ENCODE measurements at regions not wholly inside any gene's neighbourhood (a gene's known extent, or its start where the extent isn't known, plus 50 kb on each side); places are given as distances from the start of the nearest gene placed in this dataset.

DNA sequence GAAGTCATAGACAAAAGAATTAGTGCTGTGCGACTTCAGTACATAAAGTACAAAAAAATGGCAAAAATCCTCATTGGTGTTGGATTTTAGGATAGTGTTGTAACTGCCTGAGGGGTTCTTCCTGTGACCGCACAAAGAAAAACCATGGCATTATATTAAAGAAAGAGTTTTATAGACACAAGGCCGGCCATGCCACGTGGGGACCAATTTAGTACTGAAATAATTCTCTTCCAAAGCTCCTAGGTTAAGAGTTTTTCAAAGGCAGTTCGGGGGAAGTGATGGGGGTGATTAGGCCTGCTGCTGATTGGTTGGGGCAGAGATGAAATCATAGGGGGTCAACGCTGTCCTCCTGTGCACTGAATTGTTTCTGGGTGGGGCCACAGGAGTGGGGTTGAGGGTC is 150.9 kb upstream of the EEA1 start:
- no peak overlapping the region for H3K4me3 ChIP-seq (ENCODE audit: low read length)

DNA sequence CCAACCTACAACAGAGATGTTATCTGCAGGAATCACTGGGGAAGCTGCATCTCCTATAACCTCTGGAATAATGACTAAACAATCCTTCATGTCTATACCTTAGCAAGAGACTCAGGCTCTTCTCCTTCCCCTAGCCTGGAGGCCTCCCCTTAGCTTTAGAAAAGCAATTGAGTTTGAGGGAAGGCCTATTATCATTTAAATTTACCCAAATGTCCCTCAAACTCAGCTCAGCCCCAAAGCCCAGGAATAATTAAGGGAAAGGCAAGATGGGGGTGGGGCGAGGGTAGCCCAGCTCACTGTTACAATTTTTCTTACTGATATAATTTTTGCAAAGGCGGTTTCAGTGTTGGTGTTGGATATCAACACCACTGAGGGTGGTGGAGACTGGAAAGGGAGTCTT is 151.4 kb upstream of the EEA1 start:
- DNase-seq (ENCODE audit: low read depth, low spot score): peak; percentile 35
- H3K9me3 ChIP-seq (ENCODE audit: control insufficient read depth, insufficient read depth, low read length): no peaks in the 10 kb centered on the region
- no peak overlapping the region for H3K4me3 ChIP-seq (ENCODE audit: low read length)
- H3K36me3 ChIP-seq (ENCODE audit: control insufficient read depth, insufficient read depth, low read length): no peaks in the 10 kb centered on the region
- peak overlapping the region; percentile 74 for H3K27ac ChIP-seq (ENCODE audit: low read length)
- no CpG with 5 or more reads among the region's 2 CpGs for WGBS (ENCODE audit: insufficient coverage, insufficient read length)
- H3K27me3 ChIP-seq (ENCODE audit: control insufficient read depth, insufficient read depth, low read length): no peaks in the 10 kb centered on the region
- H3K4me1 ChIP-seq (ENCODE audit: control insufficient read depth, insufficient read depth, low read length): peaks cover 8% of the 10 kb centered on the region; the same call in 1 of the 2 replicates

More for the DNA sequence above, 150.9 kb upstream of the EEA1 start:
- Histone ChIP-seq H3K27ac (ENCODE audit: low read length) (peak overlapping the region; percentile 74), H3K36me3 (ENCODE audit: control insufficient read depth, insufficient read depth, low read length) (no peaks in the 10 kb centered on the region), H3K27me3 (ENCODE audit: control insufficient read depth, insufficient read depth, low read length) (no peaks in the 10 kb centered on the region), H3K9me3 (ENCODE audit: control insufficient read depth, insufficient read depth, low read length) (no peaks in the 10 kb centered on the region), H3K4me1 (ENCODE audit: control insufficient read depth, insufficient read depth, low read length) (peaks cover 8% of the 10 kb centered on the region; the same call in 1 of the 2 replicates)
- no CpG with 5 or more reads among the region's 6 CpGs for WGBS (ENCODE audit: insufficient coverage, insufficient read length)
- no peak for DNase-seq (ENCODE audit: low read depth, low spot score)

- H3K9me3 ChIP-seq (ENCODE audit: control insufficient read depth, insufficient read depth, low read length): no peaks in the 10 kb centered on the region
- no peak for DNase-seq (ENCODE audit: low read depth, low spot score)
- H3K27me3 ChIP-seq (ENCODE audit: control insufficient read depth, insufficient read depth, low read length): no peaks in the 10 kb centered on the region
- H3K36me3 ChIP-seq (ENCODE audit: control insufficient read depth, insufficient read depth, low read length): no peaks in the 10 kb centered on the region
- no CpG with 5 or more reads among the region's 10 CpGs for WGBS (ENCODE audit: insufficient coverage, insufficient read length)
- peaks cover 8% of the 10 kb centered on the region; the same call in 1 of the 2 replicates for H3K4me1 ChIP-seq (ENCODE audit: control insufficient read depth, insufficient read depth, low read length)
- H3K4me3 ChIP-seq (ENCODE audit: low read length): no peak overlapping the region
- no peak overlapping the region for H3K27ac ChIP-seq (ENCODE audit: low read length)
Measured at GRCh38 chr12:93080994-93081809, 152.1 kb upstream of the EEA1 start.

GRCh38 chr12:93081810-93082165 is 152.7 kb upstream of the EEA1 start:
- no peaks in the 10 kb centered on the region for H3K27me3 ChIP-seq (ENCODE audit: control insufficient read depth, insufficient read depth, low read length)
- H3K4me1 ChIP-seq (ENCODE audit: control insufficient read depth, insufficient read depth, low read length): peaks cover 8% of the 10 kb centered on the region; the same call in 1 of the 2 replicates
- no peak for DNase-seq (ENCODE audit: low read depth, low spot score)
- H3K4me3 ChIP-seq (ENCODE audit: low read length): no peak overlapping the region
- no peaks in the 10 kb centered on the region for H3K9me3 ChIP-seq (ENCODE audit: control insufficient read depth, insufficient read depth, low read length)
- H3K36me3 ChIP-seq (ENCODE audit: control insufficient read depth, insufficient read depth, low read length): no peaks in the 10 kb centered on the region
- no CpG with 5 or more reads among the region's 4 CpGs for WGBS (ENCODE audit: insufficient coverage, insufficient read length)
- no peak overlapping the region for H3K27ac ChIP-seq (ENCODE audit: low read length)

GRCh38 chr12:93085383-93086287 is 156.5 kb upstream of the EEA1 start:
- Histone ChIP-seq H3K9me3 (ENCODE audit: control insufficient read depth, insufficient read depth, low read length) (no peaks in the 10 kb centered on the region), H3K4me1 (ENCODE audit: control insufficient read depth, insufficient read depth, low read length) (peaks cover 4% of the 10 kb centered on the region; the same call in 1 of the 2 replicates), H3K36me3 (ENCODE audit: control insufficient read depth, insufficient read depth, low read length) (no peaks in the 10 kb centered on the region), H3K27ac (ENCODE audit: low read length) (no peak overlapping the region), H3K27me3 (ENCODE audit: control insufficient read depth, insufficient read depth, low read length) (no peaks in the 10 kb centered on the region), H3K4me3 (ENCODE audit: low read length) (no peak overlapping the region)
- no CpG with 5 or more reads among the region's 4 CpGs for WGBS (ENCODE audit: insufficient coverage, insufficient read length)
- no peak for DNase-seq (ENCODE audit: low read depth, low spot score)

DNA sequence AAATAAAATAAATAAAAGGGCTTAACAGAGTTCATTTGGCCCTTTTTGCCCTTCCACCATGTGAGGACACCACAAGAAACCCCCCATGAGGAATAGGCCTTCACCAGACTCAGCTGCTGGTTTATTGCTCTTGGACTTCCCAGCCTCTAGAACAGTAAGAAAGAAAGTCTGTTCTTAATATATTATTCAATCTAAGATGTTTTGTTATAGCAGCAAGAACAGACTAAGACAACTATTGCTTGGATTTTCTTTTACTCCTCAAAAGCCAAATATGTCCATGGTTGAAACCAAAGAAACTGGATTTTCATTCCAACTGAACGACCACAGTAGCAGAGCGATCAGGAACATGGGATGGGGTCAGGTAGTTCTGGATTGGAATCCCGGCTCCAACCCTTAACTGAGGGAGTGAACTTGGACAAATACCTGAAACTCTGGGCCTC is 157.2 kb upstream of the EEA1 start:
- no peak for DNase-seq (ENCODE audit: low read depth, low spot score)
- Histone ChIP-seq H3K36me3 (ENCODE audit: control insufficient read depth, insufficient read depth, low read length) (no peaks in the 10 kb centered on the region), H3K4me1 (ENCODE audit: control insufficient read depth, insufficient read depth, low read length) (peaks cover 2% of the 10 kb centered on the region; the same call in 1 of the 2 replicates), H3K9me3 (ENCODE audit: control insufficient read depth, insufficient read depth, low read length) (no peaks in the 10 kb centered on the region), H3K27me3 (ENCODE audit: control insufficient read depth, insufficient read depth, low read length) (no peaks in the 10 kb centered on the region), H3K27ac (ENCODE audit: low read length) (no peak overlapping the region), H3K4me3 (ENCODE audit: low read length) (no peak overlapping the region)
- WGBS (ENCODE audit: insufficient coverage, insufficient read length): no CpG with 5 or more reads among the region's 3 CpGs

- H3K27ac ChIP-seq (ENCODE audit: low read length): no peak overlapping the region
- no peaks in the 10 kb centered on the region for H3K27me3 ChIP-seq (ENCODE audit: control insufficient read depth, insufficient read depth, low read length)
- no peaks in the 10 kb centered on the region for H3K36me3 ChIP-seq (ENCODE audit: control insufficient read depth, insufficient read depth, low read length)
- no peak for DNase-seq (ENCODE audit: low read depth, low spot score)
- no CpG with 5 or more reads among the region's 6 CpGs for WGBS (ENCODE audit: insufficient coverage, insufficient read length)
- no peak overlapping the region for H3K4me3 ChIP-seq (ENCODE audit: low read length)
- H3K9me3 ChIP-seq (ENCODE audit: control insufficient read depth, insufficient read depth, low read length): no peaks in the 10 kb centered on the region
- H3K4me1 ChIP-seq (ENCODE audit: control insufficient read depth, insufficient read depth, low read length): no peaks in the 10 kb centered on the region
Measured at GRCh38 chr12:93087840-93088610, 158.9 kb upstream of the EEA1 start.

- Histone ChIP-seq H3K36me3 (ENCODE audit: control insufficient read depth, insufficient read depth, low read length) (no peaks in the 10 kb centered on the region), H3K27me3 (ENCODE audit: control insufficient read depth, insufficient read depth, low read length) (no peaks in the 10 kb centered on the region), H3K4me1 (ENCODE audit: control insufficient read depth, insufficient read depth, low read length) (no peaks in the 10 kb centered on the region), H3K4me3 (ENCODE audit: low read length) (no peak overlapping the region), H3K27ac (ENCODE audit: low read length) (no peak overlapping the region), H3K9me3 (ENCODE audit: control insufficient read depth, insufficient read depth, low read length) (no peaks in the 10 kb centered on the region)
- WGBS (ENCODE audit: insufficient coverage, insufficient read length): no CpG with 5 or more reads among the region's 5 CpGs
- DNase-seq (ENCODE audit: low read depth, low spot score): no peak
Measured at GRCh38 chr12:93089805-93090569, 160.9 kb upstream of the EEA1 start.

DNA sequence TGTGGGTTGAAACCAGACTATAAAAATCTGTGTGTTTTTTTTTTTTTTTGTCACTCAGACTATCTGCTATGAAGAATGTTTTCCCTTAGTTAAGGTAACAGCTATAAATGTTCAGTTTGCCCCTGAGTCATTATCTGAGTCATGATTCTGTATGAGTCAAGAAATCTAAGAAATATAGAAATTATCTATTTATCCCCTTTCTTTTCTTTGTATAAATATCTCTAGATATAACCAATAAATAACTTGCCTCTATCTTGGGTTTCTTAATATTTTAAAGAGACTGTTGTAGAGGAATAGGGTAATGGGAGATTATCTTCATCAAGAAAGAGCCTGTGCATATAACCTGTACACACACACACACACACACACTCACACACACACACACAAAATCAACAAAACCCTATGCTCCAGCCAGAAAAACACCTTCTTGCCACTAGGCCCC is 161.7 kb upstream of the EEA1 start:
- H3K36me3 ChIP-seq (ENCODE audit: control insufficient read depth, insufficient read depth, low read length): no peaks in the 10 kb centered on the region
- no peak overlapping the region for H3K4me3 ChIP-seq (ENCODE audit: low read length)
- H3K27me3 ChIP-seq (ENCODE audit: control insufficient read depth, insufficient read depth, low read length): no peaks in the 10 kb centered on the region
- no peak overlapping the region for H3K27ac ChIP-seq (ENCODE audit: low read length)
- DNase-seq (ENCODE audit: low read depth, low spot score): no peak
- no peaks in the 10 kb centered on the region for H3K4me1 ChIP-seq (ENCODE audit: control insufficient read depth, insufficient read depth, low read length)
- H3K9me3 ChIP-seq (ENCODE audit: control insufficient read depth, insufficient read depth, low read length): no peaks in the 10 kb centered on the region

Data from iPS DF 6.9 (cell line).